ENCODE measurements at regions not wholly inside any gene's neighbourhood (a gene's known extent, or its start where the extent isn't known, plus 50 kb on each side); places are given as distances from the start of the nearest gene placed in this dataset.

DNA sequence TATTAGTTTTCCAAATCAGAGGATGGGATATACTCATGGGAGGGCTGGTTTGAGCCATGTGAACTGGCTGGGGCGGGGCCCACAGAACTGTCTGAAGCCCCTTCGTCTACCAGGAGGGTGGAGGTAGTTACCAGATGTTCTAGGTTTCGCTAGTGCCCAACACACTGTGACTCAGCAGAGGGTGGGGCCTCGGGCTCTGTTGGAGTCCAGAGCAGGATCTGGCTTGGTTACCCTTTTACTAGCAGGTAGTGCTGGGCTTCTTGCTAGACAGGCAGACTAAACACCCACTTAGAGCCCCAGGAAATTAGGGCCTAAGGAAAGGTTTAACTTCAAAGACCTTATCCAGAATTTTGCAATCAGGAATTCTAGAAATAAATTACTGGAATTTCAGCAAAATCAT is 56.2 kb upstream of the CHRDL1 start:
- POLR2A ChIA-PET = no interaction called here

DNA sequence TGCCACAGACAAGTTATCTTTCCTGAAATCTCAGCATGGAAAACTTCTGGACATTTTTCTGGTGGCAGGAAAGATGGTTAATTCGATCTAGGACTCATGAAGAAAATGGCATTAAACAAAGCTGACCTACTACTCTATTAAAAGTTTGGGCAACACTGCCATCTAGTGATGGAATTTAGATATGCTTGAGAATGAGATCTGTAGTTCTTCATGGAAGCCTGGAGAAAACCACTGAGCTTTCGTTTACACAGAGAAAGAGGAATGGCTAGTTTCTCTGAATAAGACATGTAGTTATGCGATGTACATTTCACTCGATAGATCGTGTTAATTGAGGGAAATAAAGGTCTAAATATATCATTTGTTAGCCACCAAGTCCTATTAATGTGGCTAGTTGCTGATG is 51.7 kb upstream of the CHRDL1 start:
- no peaks in the 10 kb centered on the region for H3K36me3 Mint-ChIP-seq (ENCODE audit: low read depth)
- ATAC-seq (ENCODE audit: low read depth) = no peak
- POLR2A ChIA-PET = no interaction called here
- H3K4me1 Mint-ChIP-seq = no peaks in the 10 kb centered on the region
- H3K27ac Mint-ChIP-seq = no peak overlapping the region
- no peak for DNase-seq
- TF ChIP-seq, protein P1, sequence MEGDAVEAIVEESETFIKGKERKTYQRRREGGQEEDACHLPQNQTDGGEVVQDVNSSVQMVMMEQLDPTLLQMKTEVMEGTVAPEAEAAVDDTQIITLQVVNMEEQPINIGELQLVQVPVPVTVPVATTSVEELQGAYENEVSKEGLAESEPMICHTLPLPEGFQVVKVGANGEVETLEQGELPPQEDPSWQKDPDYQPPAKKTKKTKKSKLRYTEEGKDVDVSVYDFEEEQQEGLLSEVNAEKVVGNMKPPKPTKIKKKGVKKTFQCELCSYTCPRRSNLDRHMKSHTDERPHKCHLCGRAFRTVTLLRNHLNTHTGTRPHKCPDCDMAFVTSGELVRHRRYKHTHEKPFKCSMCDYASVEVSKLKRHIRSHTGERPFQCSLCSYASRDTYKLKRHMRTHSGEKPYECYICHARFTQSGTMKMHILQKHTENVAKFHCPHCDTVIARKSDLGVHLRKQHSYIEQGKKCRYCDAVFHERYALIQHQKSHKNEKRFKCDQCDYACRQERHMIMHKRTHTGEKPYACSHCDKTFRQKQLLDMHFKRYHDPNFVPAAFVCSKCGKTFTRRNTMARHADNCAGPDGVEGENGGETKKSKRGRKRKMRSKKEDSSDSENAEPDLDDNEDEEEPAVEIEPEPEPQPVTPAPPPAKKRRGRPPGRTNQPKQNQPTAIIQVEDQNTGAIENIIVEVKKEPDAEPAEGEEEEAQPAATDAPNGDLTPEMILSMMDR (IDR thresholded peaks at IDR 0.05) = no peak
- H3K27me3 Mint-ChIP-seq = peaks cover 2% of the 10 kb centered on the region
- no peak overlapping the region for H3K4me3 Mint-ChIP-seq
- no peaks in the 10 kb centered on the region for H3K9me3 Mint-ChIP-seq
- CTCF ChIA-PET = interaction anchor here (0.9 to 1.5 kb wide), 6 partner anchors 11 to 687 kb away, joined by 4 to 8 read pairs (median 6); no protein-coding TSS in a partner anchor
- intact Hi-C loops (cut with micrococcal nuclease) = loop anchor here (1.0 to 2.0 kb wide), 2 partner anchors 397 to 691 kb away; no protein-coding TSS in a partner anchor

More for the DNA sequence above, 56.2 kb upstream of the CHRDL1 start:
- DNase-seq (no peak), ATAC-seq (ENCODE audit: low read depth) (no peak)
- H3K4me1 Mint-ChIP-seq = no peaks in the 10 kb centered on the region
- H3K27ac Mint-ChIP-seq = no peak overlapping the region
- no peak overlapping the region for H3K4me3 Mint-ChIP-seq
- TF ChIP-seq, protein P1 (IDR thresholded peaks at IDR 0.05) = no peak
- H3K36me3 Mint-ChIP-seq (ENCODE audit: low read depth) = no peaks in the 10 kb centered on the region
- CTCF ChIA-PET = no interaction called here
- intact Hi-C loops (cut with micrococcal nuclease) = loop anchor here (10.0 kb wide), 1 partner anchor 393 kb away; no protein-coding TSS in a partner anchor
- no peaks in the 10 kb centered on the region for H3K9me3 Mint-ChIP-seq
- H3K27me3 Mint-ChIP-seq = peaks cover 3% of the 10 kb centered on the region

DNA sequence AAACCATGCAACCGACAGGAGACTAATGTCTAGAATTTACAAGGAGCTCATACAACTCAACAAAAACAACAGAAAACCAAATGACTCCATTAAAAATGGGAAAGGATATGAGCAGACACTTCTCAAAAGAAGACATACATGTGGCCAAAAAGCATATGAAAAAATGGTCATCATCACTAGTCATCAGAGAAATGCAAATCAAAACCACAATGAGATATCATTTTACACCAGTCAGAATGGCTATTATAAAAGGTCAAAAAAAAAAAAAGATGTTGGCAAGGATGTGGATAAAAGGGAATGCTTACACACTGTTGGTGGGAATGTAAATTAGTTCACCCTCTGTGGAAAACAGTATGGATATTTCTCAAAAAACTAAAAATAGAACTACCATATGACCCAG is 50.5 kb upstream of the CHRDL1 start:
- H3K9me3 Mint-ChIP-seq = no peaks in the 10 kb centered on the region
- intact Hi-C loops (cut with micrococcal nuclease) = loop anchor here (2.0 kb wide), 1 partner anchor 689 kb away; no protein-coding TSS in a partner anchor
- TF ChIP-seq, protein P1 (IDR thresholded peaks at IDR 0.05) = no peak
- no peak for DNase-seq
- ChIA-PET CTCF (no interaction called here), POLR2A (no interaction called here)
- ATAC-seq (ENCODE audit: low read depth) = no peak
- no peaks in the 10 kb centered on the region for H3K4me1 Mint-ChIP-seq
- H3K36me3 Mint-ChIP-seq (ENCODE audit: low read depth) = no peaks in the 10 kb centered on the region
- H3K27ac Mint-ChIP-seq = no peak overlapping the region
- H3K4me3 Mint-ChIP-seq = no peak overlapping the region
- peaks cover 2% of the 10 kb centered on the region for H3K27me3 Mint-ChIP-seq

All from activated B cell treated with CpG ODN at 0.5 μM for 24 hours (primary cell).